Stimulated activated CD8-positive, alpha-beta memory T cell treated with anti-CD3 and anti-CD28 coated beads, Interleukin-4, amount 100 ng/mL, for 48 hours (primary cell): ENCODE measurements at regions not wholly inside any gene's neighbourhood (a gene's known extent, or its start where the extent isn't known, plus 50 kb on each side); places are given as distances from the start of the nearest gene placed in this dataset.

Experiments
- DNase-seq: peaks from one replicate; pipeline ENCODE4 v3.0.0-alpha.2; 2020

GRCh38 chr5:6926491-6927038 is 213.3 kb downstream of the TENT4A start:
- no peak for DNase-seq

DNA sequence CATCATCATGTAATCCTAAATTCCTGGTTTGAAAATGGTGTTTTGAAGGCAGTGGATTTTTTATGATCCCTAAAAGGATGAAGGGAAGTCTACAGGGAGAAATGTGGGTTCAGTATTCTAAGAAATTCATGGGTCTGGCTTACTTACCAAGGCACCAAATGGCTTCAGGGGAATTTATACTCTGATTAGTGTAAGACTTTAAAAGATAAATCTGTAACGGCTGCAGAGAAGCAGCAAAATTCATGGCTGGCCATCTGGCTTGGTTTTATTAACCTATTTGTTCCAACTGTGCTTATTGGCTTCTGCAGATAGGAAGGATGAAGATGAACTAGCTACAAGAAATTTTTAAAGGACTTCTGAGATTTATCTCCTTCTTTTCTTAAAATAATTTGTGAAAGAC is 222.8 kb downstream of the TENT4A start:
- no peak for DNase-seq

DNA sequence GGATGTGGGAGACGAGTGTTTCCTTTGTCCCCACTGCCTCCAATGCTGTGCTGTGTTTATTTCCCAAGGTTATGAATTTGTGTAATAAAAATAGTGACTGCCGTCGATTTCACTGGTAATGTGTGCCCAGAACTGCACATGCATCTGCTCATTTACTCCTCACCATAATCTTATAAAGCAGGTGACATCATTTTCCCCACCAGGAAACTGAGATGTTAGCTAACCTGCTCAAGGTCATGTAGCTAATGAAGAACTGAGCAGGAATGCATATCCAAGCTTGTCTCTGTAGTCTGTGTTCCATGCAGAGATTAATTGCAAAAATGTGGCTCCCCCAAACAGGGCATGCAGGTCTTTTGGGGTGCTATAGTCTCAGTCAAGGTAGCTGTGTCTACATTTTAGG is 224.4 kb downstream of the TENT4A start:
- DNase-seq, result no peak

- no peak for DNase-seq
Observed at GRCh38 chr5:6941631-6942030, 228.4 kb downstream of the TENT4A start.

- no peak for DNase-seq
Observed at GRCh38 chr5:6943197-6944112, 230.2 kb downstream of the TENT4A start.

GRCh38 chr5:6948562-6948961 is 235.3 kb downstream of the TENT4A start:
- DNase-seq, result no peak

DNA sequence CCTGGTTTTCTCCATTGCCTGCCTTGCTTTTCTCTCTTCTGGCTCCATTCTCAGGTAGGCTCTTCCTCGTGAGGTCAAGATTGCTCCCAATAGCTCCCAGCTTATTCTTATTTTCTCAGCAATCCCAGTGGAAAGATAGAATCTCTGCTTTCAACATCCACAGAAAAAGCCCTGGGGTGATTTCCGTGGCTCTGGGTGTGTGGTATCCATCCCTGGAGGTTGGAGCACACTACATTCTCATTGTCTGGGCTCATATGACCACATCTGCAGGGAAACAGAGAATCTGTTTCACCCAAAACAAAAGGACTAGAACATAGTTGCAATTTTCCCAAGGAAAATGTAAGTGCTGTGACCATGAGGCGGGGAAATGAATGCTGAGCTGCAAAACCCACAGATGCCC is 236.0 kb downstream of the TENT4A start:
- no peak for DNase-seq

DNA sequence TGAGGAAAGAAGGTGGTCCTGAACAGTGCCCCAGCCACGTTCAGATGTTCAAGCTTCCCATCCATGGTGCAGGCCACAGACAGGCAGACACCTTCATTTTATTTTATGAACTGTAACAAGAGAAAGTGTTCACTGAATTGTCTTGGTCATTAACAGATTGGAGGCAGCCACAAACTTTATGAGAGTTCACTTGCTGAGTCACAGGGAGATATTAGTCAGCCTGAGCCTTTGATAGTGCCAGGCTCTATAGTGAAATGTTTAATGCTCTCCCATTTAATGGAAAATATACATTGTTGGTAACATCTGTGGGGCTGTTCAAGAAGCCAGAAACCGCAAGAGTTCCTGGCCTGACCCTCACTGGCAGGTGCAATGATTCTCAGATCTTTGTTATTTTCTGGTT is 237.0 kb downstream of the TENT4A start:
- DNase-seq, result no peak

DNA sequence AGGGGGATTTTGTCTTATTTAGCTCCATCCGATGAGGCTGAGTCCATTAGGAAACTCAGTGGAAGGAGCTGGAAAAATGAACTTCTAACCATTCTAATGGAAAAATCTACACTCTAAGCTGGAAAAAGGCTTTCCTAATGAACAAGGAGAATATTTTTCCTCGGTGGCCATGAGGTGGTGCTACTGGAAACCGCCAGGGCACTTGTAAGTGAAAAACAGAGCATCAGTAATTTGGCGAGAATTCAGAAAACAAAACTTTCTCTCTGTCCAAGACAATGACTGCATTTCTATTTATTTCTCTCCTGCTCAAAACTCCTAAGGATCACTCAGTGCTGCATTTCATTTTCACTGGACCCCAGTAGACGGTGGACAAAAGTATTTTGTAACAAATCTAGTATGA is 237.6 kb downstream of the TENT4A start:
- DNase-seq, result no peak

- no peak for DNase-seq
Observed at GRCh38 chr5:6961123-6961522, 247.9 kb downstream of the TENT4A start.

DNA sequence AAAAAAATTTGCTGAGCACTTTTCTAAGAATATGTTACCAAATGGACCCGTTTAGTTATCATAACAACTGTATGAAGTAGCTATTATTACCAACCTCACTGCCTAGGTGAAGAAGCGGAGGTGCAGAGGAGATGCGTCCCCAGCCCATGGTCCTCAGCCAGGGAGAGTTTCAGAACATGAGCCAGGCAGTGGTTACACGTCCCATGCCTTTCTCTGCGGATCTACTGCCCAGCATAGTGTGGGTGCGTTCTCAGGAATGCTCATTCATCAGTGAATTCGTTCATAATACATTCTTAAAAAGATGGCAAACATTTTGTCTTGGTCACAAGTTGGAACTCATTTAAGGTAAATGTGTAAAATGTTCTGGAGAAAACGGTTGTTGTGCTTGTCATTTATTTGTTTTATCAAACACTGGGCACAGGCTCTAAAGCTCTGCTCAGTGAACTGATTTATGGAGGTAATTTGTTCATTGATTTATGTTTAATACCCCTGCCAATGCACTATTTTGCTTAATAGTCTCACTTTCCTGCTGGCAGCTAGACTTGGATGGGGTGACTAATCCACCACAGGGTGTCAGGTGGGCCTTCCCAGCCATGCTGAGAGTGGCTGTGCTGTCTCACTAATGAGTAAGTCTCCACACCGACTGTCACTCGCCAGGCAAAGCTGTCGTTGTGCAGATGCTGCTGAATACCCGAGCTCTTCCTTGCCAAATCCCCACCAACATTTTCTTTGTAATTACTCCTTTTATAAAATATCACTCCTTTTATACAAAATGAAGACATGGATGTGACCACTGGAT is 248.8 kb downstream of the TENT4A start:
- DNase-seq, result no peak

GRCh38 chr5:6976971-6977370 is 263.7 kb downstream of the TENT4A start:
- DNase-seq, result no peak

DNA sequence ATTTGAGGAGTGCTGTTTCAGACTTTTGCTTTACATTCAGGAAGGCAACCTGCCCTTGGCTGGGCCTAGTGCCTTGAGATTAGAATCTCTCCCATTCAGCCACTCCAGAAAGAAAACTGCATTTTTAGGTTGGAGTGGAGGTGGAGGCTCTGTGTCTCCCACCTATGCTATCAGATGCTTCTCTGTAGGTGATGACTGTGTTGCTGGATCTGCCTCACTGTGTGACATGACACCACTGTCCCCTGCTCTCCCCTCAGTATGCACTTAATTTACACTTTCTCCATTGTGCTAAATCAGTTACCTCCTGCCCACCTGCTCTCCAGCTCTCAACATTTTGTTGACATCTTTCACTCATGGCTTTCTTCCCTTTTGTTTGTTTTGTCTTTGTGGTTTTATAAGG is 265.8 kb downstream of the TENT4A start:
- no peak for DNase-seq

GRCh38 chr5:6989230-6989629 is 276.0 kb downstream of the TENT4A start:
- DNase-seq, result no peak

GRCh38 chr5:6994097-6994496 is 280.9 kb downstream of the TENT4A start:
- no peak for DNase-seq

DNA sequence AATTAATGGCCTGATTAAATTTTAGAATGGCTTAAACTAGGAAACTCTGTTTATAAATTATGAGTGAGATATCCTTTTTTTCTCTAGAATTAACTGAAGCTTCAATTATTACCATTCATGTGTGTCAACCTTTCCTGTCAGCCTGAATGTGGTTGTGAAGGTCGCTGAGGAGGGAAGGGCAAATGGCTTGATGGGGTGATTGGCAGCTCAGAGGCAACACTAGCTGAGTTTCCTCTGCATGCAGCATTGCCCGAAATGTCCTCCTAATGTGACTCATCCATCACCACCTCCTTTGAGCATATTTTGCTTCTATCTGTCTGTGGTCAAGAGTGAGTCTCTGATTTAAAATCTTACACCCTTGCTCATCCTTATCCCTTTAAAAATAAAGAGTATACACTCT is 281.9 kb downstream of the TENT4A start:
- no peak for DNase-seq

GRCh38 chr5:7000310-7000709 is 287.1 kb downstream of the TENT4A start:
- DNase-seq, result no peak

GRCh38 chr5:7010591-7010990 is 297.4 kb downstream of the TENT4A start:
- no peak for DNase-seq

DNA sequence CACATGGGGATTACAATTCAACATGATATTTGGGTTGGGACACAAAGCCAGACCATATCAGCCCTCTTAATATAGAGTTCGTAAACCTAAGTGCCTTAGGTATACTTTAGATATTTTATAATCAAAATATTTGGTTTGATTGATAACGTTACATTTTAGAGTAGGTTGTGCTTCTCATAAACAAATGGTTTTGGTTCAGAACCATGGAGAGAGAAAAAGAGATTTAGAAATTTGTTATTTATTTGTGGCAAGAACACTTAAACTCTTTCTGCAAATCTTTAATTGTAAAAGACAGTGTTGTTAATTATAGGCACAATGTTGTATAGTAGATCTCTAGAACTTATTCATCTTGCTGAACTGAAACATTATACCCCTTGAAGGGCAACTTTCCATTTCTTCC is 298.8 kb downstream of the TENT4A start:
- no peak for DNase-seq

- DNase-seq, result no peak
Observed at GRCh38 chr5:7014611-7015010, 301.4 kb downstream of the TENT4A start.

DNA sequence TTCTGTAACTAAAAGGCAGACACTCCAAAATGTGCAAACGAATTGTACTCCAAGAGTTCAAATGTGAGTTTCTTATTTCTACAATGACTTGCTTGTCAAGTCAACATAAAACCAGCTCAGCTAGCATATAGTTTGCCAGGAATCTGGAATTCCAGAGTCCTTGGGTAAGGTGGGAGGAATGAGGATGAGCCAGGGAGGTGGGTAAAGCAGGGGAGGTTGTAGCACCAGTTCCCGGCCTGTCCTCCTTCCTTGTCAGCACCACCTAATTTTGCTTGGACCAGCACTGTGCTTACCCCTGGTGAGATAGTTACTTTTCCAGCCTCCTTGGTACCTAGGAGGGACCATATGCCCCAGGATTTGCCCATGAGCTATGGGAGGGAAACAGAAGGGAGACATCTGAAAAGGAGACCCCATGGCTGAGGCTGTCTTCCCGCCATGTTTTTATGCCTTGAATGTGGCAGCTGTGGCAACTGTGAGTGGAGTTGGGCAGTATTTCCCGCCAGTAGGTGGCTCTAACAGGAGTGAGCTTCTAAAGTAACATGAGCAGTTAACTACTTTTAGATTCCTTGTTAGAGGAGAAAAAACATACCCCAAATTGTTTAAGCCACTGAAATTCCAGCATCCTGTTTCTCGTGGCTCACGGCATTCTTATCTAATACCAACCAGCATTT is 302.5 kb downstream of the TENT4A start:
- DNase-seq, result no peak

DNA sequence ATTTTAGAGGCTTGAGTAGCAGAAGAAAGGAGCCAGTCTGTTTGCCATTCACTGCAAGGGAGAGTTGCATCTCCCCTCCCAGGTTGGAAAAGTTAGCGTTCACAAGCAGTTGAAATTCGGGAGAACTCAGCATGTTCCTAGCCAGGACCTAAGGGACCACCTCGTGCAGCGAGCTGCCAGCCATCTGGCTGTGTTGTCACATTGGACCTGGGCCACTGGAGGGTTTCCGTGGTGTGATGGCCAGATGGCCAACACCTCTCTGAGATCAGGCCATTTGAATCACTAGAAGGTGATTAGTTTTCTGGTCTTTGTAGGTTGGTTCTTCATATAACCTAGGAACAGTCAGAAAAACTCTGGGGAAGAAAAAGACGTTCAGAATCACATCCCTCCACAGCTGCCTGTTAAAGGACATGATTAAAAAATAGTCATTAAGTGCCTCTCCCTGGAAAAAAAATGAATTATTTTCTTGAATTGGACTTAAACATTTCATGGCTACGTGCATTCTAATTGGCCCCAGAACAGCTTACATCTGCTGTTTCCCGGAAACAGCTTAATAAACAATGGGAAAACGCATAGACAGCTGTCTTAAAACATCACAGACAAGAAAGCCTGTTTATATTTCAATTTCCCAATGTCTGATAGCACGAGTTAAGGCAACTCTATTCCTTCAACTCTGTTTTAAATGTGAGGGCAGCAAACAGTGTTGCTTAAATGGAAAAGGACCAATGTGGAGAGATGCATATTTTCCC is 303.9 kb downstream of the TENT4A start:
- no peak for DNase-seq

- DNase-seq, result no peak
Observed at GRCh38 chr5:7018198-7018597, 305.0 kb downstream of the TENT4A start.
